ENCODE measurements at regions not wholly inside any gene's neighbourhood (a gene's known extent, or its start where the extent isn't known, plus 50 kb on each side); places are given as distances from the start of the nearest gene placed in this dataset.

DNA sequence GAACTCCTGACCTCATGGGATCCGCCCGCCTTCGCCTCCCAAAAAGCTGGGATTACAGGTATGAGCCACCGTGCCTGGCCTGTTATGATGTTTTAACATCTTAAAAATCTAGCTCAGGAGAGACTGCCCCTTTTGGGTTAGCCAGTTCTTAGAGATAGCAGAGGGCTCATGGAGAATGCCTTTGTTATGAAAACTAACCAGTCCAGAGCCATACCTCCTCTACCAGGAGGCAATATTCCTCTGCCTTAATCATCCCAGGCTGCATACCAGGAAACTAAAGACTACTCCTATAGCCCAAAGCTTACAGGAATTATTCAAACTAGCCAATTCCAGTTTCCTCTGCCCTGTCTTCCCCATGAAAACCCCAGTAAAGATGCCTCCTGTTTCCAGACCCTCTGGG lies 96.0 kb upstream of the MDM1 start:
- no peaks in the 10 kb centered on the region for H3K36me3 ChIP-seq (replicated peaks in 1 of 2; ENCODE audit: insufficient read depth in 1 of 2, low read depth in 2 of 2)
- no peak overlapping the region for H3K27ac ChIP-seq
- H3K4me3 ChIP-seq: no peak overlapping the region
- DNase-seq: no peak
- TF ChIP-seq POLR2A (IDR thresholded peaks at IDR 0.05): no peak
- TF ChIP-seq, protein P1, sequence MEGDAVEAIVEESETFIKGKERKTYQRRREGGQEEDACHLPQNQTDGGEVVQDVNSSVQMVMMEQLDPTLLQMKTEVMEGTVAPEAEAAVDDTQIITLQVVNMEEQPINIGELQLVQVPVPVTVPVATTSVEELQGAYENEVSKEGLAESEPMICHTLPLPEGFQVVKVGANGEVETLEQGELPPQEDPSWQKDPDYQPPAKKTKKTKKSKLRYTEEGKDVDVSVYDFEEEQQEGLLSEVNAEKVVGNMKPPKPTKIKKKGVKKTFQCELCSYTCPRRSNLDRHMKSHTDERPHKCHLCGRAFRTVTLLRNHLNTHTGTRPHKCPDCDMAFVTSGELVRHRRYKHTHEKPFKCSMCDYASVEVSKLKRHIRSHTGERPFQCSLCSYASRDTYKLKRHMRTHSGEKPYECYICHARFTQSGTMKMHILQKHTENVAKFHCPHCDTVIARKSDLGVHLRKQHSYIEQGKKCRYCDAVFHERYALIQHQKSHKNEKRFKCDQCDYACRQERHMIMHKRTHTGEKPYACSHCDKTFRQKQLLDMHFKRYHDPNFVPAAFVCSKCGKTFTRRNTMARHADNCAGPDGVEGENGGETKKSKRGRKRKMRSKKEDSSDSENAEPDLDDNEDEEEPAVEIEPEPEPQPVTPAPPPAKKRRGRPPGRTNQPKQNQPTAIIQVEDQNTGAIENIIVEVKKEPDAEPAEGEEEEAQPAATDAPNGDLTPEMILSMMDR (IDR thresholded peaks at IDR 0.05): no peak
- no peaks in the 10 kb centered on the region for H3K27me3 ChIP-seq
- intact Hi-C loops (cut with DNase I): no loop called here
- WGBS, 2 donors: 92 to 98% methylated on average over 4 of the region's 4 CpGs
- ATAC-seq: no peak
- H3K9me3 ChIP-seq: no peaks in the 10 kb centered on the region
- no peaks in the 10 kb centered on the region for H3K4me1 ChIP-seq

DNA sequence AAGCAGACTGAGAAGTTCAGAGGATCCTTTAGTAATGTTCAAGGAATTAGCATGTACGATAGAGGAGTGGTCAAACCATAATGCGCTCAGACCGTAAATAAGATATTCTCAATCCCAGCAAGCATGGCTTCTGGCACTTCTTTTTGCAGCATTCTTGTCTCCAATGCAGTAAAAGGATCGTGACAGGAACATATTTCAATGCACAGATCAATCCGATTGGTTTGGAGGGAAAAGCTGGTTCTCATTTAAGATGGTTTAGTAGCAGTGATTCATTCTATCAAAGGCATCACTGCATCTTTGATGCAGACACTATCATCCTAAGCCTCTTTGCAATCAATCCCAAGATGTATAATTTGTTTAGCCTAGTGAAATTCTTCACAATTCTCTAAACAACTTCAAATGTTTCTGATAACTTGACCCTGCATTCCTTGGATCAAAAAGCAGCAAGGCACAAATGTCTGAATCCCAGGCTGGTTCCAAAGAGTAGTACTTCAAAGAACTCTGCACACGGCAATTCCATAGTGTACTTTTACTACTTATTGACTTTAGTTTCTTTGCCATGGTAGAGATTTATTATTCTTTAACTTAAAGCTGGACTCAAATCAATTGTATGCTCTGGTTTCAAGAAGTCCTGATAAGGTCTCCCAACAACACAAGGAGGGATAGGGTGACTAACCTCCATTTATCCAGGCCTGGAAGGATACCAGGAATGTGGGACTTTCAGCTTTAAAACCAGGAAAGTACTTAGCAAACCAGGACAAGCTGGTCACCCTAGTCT lies 96.8 kb upstream of the MDM1 start:
- WGBS, 2 donors: 65 to 70% methylated on average over 6 of the region's 6 CpGs
- intact Hi-C loops (cut with DNase I): no loop called here
- H3K4me1 ChIP-seq: no peaks in the 10 kb centered on the region
- no peak overlapping the region for H3K4me3 ChIP-seq
- ATAC-seq: no peak
- no peaks in the 10 kb centered on the region for H3K9me3 ChIP-seq
- TF ChIP-seq, protein P1 (IDR thresholded peaks at IDR 0.05): no peak
- TF ChIP-seq POLR2A (IDR thresholded peaks at IDR 0.05): no peak
- no peaks in the 10 kb centered on the region for H3K27me3 ChIP-seq
- no peak overlapping the region for H3K27ac ChIP-seq
- H3K36me3 ChIP-seq (replicated peaks in 1 of 2; ENCODE audit: insufficient read depth in 1 of 2, low read depth in 2 of 2): no peaks in the 10 kb centered on the region
- no peak for DNase-seq

DNA sequence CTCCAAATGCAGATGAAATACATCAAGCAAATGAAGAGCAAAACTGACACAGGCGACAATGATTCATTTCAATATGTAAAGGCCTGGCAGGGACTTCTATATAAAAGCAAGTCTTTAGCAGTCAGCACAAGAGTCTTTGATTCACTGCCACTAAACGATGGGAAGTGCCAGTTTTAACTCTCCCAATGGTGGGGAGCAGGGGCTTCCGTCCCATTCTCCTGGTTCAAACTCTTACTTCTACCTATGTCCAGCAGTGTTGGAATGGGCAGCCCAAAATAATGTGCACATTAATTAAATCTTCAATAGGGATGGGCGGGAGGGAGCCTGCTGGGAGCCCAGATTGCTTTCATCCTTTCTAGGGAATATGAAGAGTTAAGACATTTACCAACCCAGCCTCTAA lies 97.5 kb upstream of the MDM1 start:
- Histone ChIP-seq H3K4me3 (no peak overlapping the region), H3K4me1 (no peaks in the 10 kb centered on the region), H3K27ac (no peak overlapping the region), H3K36me3 (replicated peaks in 1 of 2; ENCODE audit: insufficient read depth in 1 of 2, low read depth in 2 of 2) (no peaks in the 10 kb centered on the region), H3K9me3 (no peaks in the 10 kb centered on the region), H3K27me3 (no peaks in the 10 kb centered on the region)
- WGBS, 2 donors: 71 to 79% methylated on average over 4 of the region's 4 CpGs
- TF ChIP-seq, protein P1 (IDR thresholded peaks at IDR 0.05): no peak
- no peak for TF ChIP-seq POLR2A (IDR thresholded peaks at IDR 0.05)
- DNase-seq (no peak), ATAC-seq (no peak)
- intact Hi-C loops (cut with DNase I): no loop called here

DNA sequence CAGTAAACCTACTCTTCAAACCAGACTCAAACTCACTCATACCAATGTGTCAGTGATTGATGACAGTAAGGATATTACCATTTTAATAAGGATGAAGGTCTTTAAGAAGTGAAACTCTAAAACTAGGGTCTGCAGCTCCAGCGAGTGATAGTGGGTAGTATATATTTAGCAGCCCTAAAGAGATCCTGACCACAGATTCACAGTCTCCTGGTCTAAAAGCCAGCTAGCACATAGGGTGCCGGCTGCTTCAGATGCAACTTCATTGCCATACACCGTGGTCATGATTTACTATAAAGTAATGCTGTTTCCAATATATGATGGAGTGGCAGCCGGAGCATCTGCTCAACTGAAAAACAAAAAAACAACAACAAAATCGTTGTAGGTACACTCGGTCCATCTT lies 99.6 kb upstream of the MDM1 start:
- H3K36me3 ChIP-seq (replicated peaks in 1 of 2; ENCODE audit: insufficient read depth in 1 of 2, low read depth in 2 of 2): no peaks in the 10 kb centered on the region
- DNase-seq (no peak), ATAC-seq (no peak)
- 69 to 78% methylated on average over 6 of the region's 6 CpGs for WGBS, 2 donors
- TF ChIP-seq, protein P1 (IDR thresholded peaks at IDR 0.05): no peak
- no peaks in the 10 kb centered on the region for H3K27me3 ChIP-seq
- no peaks in the 10 kb centered on the region for H3K4me1 ChIP-seq
- no peak overlapping the region for H3K27ac ChIP-seq
- intact Hi-C loops (cut with DNase I): no loop called here
- H3K9me3 ChIP-seq: no peaks in the 10 kb centered on the region
- no peak overlapping the region for H3K4me3 ChIP-seq

DNA sequence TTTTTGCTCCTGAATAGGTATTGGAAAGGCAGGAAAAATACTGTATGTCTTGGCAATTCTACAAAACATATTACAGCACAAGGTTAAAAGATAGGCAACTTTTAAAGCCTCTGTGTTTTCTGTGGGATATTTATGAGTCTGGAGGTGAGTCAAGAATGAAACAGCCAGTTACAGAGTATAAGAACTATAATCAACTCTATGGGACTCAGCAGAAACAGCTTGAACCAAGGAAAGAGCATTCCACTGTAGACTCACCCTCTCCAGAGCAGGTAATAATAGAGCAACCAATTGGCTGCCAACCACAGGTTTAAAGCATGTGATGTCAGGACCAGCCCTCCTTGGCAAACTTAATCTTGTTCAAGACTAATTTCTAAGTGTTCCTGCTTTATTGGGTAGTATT lies 100.5 kb upstream of the MDM1 start:
- no peaks in the 10 kb centered on the region for H3K27me3 ChIP-seq
- no peak overlapping the region for H3K4me3 ChIP-seq
- no peaks in the 10 kb centered on the region for H3K4me1 ChIP-seq
- DNase-seq (no peak), ATAC-seq (no peak)
- no peak overlapping the region for H3K27ac ChIP-seq
- H3K9me3 ChIP-seq: no peaks in the 10 kb centered on the region
- H3K36me3 ChIP-seq (replicated peaks in 1 of 2; ENCODE audit: insufficient read depth in 1 of 2, low read depth in 2 of 2): no peaks in the 10 kb centered on the region
- intact Hi-C loops (cut with DNase I): no loop called here
- no peak for TF ChIP-seq POLR2A (IDR thresholded peaks at IDR 0.05)
- TF ChIP-seq, protein P1 (IDR thresholded peaks at IDR 0.05): no peak

All from body of pancreas (tissue), 4 donors.